DND-41 (cell line): ENCODE measurements at regions not wholly inside any gene's neighbourhood (a gene's known extent, or its start where the extent isn't known, plus 50 kb on each side); places are given as distances from the start of the nearest gene placed in this dataset.

Experiments used
- ATAC-seq: fragments of 200-7000 bp; cut with Tn5 transposase; 3 replicates; pipeline ENCODE4 v1.9.1; 2021; ENCODE audit warnings: low read depth; ENCODE audit not compliant: insufficient read depth
- DNase-seq: peaks from one replicate; pipeline ENCODE4 v3.0.0-alpha.2; 2020
- H2AFZ ChIP-seq: 2 replicates; pipeline ENCODE4 v1.6.0; 2012; ENCODE audit warnings: low read depth, low read length
- H3K27ac ChIP-seq: 2 replicates; pipeline ENCODE4 v1.5.1; 2012; ENCODE audit warnings: low read length, inconsistent platforms
- H3K27me3 ChIP-seq: fragments of 200-600 bp; sonication (generic); 2 replicates; pipeline ENCODE4 v1.6.0; 2012; ENCODE audit warnings: low read length, mild to moderate bottlenecking, inconsistent platforms; ENCODE audit not compliant: insufficient read depth, poor library complexity
- H3K36me3 ChIP-seq: 2 replicates; pipeline ENCODE4 v1.5.1; 2012; ENCODE audit warnings: low read length, inconsistent platforms; ENCODE audit not compliant: insufficient read depth
- H3K4me1 ChIP-seq: 2 replicates; pipeline ENCODE4 v1.5.1; 2012; ENCODE audit warnings: mild to moderate bottlenecking, low read length; ENCODE audit not compliant: insufficient read depth
- H3K4me2 ChIP-seq: 2 replicates; pipeline ENCODE4 v1.6.0; 2012; ENCODE audit warnings: mild to moderate bottlenecking, moderate library complexity, low read length, inconsistent platforms; ENCODE audit not compliant: insufficient read depth
- H3K4me3 ChIP-seq, 2 experiments: fragments of 200-600 bp in 1 of 2; shearing (Covaris generic) in 1 of 2; 2 replicates each; pipeline ENCODE4 v1.5.1; 2012 to 2016; ENCODE audit warnings: inconsistent platforms in 2 of 2, low read length in 2 of 2, mild to moderate bottlenecking in 2 of 2, low read depth in 1 of 2, moderate library complexity in 1 of 2
- H3K79me2 ChIP-seq: 2 replicates; pipeline ENCODE4 v1.6.0; 2012; ENCODE audit warnings: low read length, inconsistent platforms; ENCODE audit not compliant: insufficient read depth
- H3K9ac ChIP-seq: 2 replicates; pipeline ENCODE4 v1.6.0; 2012; ENCODE audit warnings: low read depth, mild to moderate bottlenecking, inconsistent platforms, low read length, moderate library complexity
- H3K9me3 ChIP-seq: 2 replicates; pipeline ENCODE4 v1.5.1; 2012; ENCODE audit warnings: low read length, moderate library complexity, mild to moderate bottlenecking, inconsistent platforms; ENCODE audit not compliant: insufficient read depth, severe bottlenecking
- H4K20me1 ChIP-seq: 2 replicates; pipeline ENCODE4 v1.6.0; 2012; ENCODE audit warnings: low read length; ENCODE audit not compliant: insufficient read depth
- CTCF ChIP-seq: IDR thresholded peaks from 2 replicates; pipeline ENCODE4 v1.5.1; 2012; ENCODE audit warnings: borderline replicate concordance, low read length, moderate library complexity, mild to moderate bottlenecking; ENCODE audit not compliant: poor library complexity, severe bottlenecking; ENCODE audit errors: extremely low read depth
- EZH2 ChIP-seq: IDR thresholded peaks from 3 replicates; pipeline ENCODE4 v1.6.1; 2012; ENCODE audit warnings: borderline replicate concordance, low read depth, mild to moderate bottlenecking, moderate library complexity, low read length, inconsistent platforms; ENCODE audit not compliant: severe bottlenecking

GRCh38 chr5:39475159-39475571 lies 50.4 kb upstream of the DAB2 start:
- ATAC-seq (no peak), DNase-seq (no peak)
- Histone ChIP-seq H3K4me3 (no peak overlapping the region), H3K36me3 (no peaks in the 10 kb centered on the region), H3K9ac (no peak overlapping the region), H3K27me3 (peaks cover 17% of the 10 kb centered on the region), H3K9me3 (no peaks in the 10 kb centered on the region), H3K79me2 (no peaks in the 10 kb centered on the region), H3K27ac (no peak overlapping the region), H4K20me1 (no peaks in the 10 kb centered on the region), H3K4me2 (no peak overlapping the region), H3K4me1 (no peaks in the 10 kb centered on the region), H2AFZ (no peak overlapping the region)
- TF ChIP-seq EZH2: no peak
- TF ChIP-seq CTCF: no peak
